SU-DHL-6 (cell line): ENCODE measurements at regions not wholly inside any gene's neighbourhood (a gene's known extent, or its start where the extent isn't known, plus 50 kb on each side); places are given as distances from the start of the nearest gene placed in this dataset.

Source experiments
- EZH2phosphoT487 ChIP-seq: fragments of 200-600 bp; sonication (generic), shearing (Covaris generic); conservative IDR thresholded peaks from 2 replicates; pipeline ENCODE4 v1.6.1; 2018; ENCODE audit warnings: mild to moderate bottlenecking, antibody characterized with exemption, low read length, moderate library complexity, mixed read lengths
- TF ChIP-seq, protein P1 (sequence below): fragments of 200-600 bp; sonication (generic); IDR thresholded peaks from one replicate; pipeline ENCODE4 v1.5.1; 2017; ENCODE audit warnings: antibody characterized with exemption, mild to moderate bottlenecking, low read length, moderate library complexity; ENCODE audit not compliant: insufficient read depth, poor library complexity, severe bottlenecking

- TF ChIP-seq, protein P1, sequence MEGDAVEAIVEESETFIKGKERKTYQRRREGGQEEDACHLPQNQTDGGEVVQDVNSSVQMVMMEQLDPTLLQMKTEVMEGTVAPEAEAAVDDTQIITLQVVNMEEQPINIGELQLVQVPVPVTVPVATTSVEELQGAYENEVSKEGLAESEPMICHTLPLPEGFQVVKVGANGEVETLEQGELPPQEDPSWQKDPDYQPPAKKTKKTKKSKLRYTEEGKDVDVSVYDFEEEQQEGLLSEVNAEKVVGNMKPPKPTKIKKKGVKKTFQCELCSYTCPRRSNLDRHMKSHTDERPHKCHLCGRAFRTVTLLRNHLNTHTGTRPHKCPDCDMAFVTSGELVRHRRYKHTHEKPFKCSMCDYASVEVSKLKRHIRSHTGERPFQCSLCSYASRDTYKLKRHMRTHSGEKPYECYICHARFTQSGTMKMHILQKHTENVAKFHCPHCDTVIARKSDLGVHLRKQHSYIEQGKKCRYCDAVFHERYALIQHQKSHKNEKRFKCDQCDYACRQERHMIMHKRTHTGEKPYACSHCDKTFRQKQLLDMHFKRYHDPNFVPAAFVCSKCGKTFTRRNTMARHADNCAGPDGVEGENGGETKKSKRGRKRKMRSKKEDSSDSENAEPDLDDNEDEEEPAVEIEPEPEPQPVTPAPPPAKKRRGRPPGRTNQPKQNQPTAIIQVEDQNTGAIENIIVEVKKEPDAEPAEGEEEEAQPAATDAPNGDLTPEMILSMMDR: no peak
- TF ChIP-seq EZH2phosphoT487: no peak
These were observed 136.2 kb downstream of the RGPD3 start for GRCh38 chr2:106332054-106332453.
